Neural progenitor cell (in vitro differentiated cells): ENCODE measurements at regions not wholly inside any gene's neighbourhood (a gene's known extent, or its start where the extent isn't known, plus 50 kb on each side); places are given as distances from the start of the nearest gene placed in this dataset.

Experiments used
- EZH2 ChIP-seq: fragments of 200-600 bp; sonication (generic); IDR thresholded peaks from 2 replicates; pipeline ENCODE4 v1.6.1; 2017; ENCODE audit warnings: antibody characterized with exemption, mild to moderate bottlenecking, moderate library complexity
- TF ChIP-seq, protein P1 (sequence below): fragments of 200-600 bp; sonication (generic); IDR thresholded peaks from 2 replicates; pipeline ENCODE4 v1.5.1; 2017; ENCODE audit warnings: antibody characterized with exemption, mild to moderate bottlenecking

DNA sequence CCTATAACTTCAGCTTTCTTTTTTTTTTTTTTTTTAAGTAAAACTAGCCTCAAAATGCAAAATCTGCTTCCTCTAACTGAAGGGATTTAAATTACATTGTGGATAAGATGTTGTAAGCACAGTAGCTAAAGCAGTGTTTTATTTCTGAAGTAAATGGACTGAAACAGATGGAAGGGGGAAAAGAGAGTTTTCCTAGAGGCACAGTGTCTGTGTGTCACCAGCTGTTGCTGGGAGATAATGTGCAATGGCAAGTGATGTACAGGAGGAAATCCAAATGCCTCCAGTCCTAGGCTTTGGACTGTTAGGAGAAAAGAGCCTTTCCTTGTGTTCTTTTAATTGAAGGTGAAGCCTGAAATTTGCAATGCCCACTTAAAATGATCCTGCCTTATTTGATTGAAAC, 672.1 kb downstream of the GRXCR1 start:
- TF ChIP-seq, protein P1, sequence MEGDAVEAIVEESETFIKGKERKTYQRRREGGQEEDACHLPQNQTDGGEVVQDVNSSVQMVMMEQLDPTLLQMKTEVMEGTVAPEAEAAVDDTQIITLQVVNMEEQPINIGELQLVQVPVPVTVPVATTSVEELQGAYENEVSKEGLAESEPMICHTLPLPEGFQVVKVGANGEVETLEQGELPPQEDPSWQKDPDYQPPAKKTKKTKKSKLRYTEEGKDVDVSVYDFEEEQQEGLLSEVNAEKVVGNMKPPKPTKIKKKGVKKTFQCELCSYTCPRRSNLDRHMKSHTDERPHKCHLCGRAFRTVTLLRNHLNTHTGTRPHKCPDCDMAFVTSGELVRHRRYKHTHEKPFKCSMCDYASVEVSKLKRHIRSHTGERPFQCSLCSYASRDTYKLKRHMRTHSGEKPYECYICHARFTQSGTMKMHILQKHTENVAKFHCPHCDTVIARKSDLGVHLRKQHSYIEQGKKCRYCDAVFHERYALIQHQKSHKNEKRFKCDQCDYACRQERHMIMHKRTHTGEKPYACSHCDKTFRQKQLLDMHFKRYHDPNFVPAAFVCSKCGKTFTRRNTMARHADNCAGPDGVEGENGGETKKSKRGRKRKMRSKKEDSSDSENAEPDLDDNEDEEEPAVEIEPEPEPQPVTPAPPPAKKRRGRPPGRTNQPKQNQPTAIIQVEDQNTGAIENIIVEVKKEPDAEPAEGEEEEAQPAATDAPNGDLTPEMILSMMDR, result no peak
- TF ChIP-seq EZH2, result no peak
